ENCODE measurements at regions not wholly inside any gene's neighbourhood (a gene's known extent, or its start where the extent isn't known, plus 50 kb on each side); places are given as distances from the start of the nearest gene placed in this dataset.

DNA sequence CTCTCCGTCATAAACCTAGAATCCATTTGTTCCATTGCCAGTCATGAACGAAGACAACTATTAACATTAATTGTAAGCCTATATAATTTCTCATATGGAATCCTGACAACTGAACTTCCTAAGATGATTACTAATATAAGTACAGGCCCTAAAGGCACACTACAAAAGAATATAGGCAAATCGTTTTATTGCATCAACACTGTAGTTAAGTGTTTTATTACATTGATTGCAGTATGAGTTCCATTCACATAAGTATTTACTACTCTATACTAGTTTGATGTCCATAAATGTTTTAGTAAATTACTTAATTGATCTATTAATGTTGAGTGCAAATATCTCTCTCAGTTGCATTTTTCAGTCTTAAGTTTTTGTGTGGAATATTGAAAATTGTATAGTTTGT is 113.1 kb upstream of the SEMA3C start:
- CTCF ChIA-PET (ENCODE audit: partially characterized antibody), result no interaction called here
- intact Hi-C loops (cut with micrococcal nuclease), result no loop called here

DNA sequence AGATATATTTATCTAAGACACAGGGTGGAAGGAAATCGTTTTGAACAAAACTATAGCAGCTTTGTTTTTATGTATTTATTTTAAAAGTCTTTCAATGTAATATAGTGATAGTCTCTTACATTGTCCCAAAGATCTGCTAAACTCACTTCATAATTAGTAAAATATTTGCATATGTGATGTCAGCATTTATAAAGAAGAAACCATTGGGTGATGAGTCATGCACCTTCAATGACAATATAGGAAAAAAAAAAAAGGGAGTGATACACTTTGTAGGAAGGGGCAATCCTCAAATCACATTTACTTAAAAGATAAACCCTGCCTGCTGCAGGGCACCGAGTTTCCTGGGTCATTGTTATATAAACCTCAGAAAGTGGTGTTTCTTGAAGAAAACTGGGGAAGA is 112.4 kb upstream of the SEMA3C start:
- Mint-ChIP-seq H3K9me3 (peaks cover 0 to 10% (median 6%) of the 10 kb centered on the region in 8 donors), H3K4me3 (no peak overlapping the region), H3K4me1 (no peaks in the 10 kb centered on the region), H3K27me3 (no peaks in the 10 kb centered on the region), H3K36me3 (no peaks in the 10 kb centered on the region), H3K27ac (no peak overlapping the region)
- Histone ChIP-seq H3K27me3 (ENCODE audit: insufficient read depth, low read length) (no peaks in the 10 kb centered on the region), H3K27ac (ENCODE audit: low read depth, low read length) (no peak overlapping the region), H3K9me3 (ENCODE audit: control insufficient read depth in 1 of 2, low read length in 2 of 2) (no peaks in the 10 kb centered on the region), H3K4me3 (ENCODE audit: low read length in 2 of 2) (no peak overlapping the region), H3K36me3 (ENCODE audit: insufficient read depth, low read length) (no peaks in the 10 kb centered on the region), H3K4me1 (ENCODE audit: insufficient read depth, low read length) (no peaks in the 10 kb centered on the region)
- POLR2A ChIA-PET (ENCODE audit: partially characterized antibody), result no interaction called here
- intact Hi-C loops (cut with micrococcal nuclease), result no loop called here
- no peak for DNase-seq
- CTCF ChIA-PET (ENCODE audit: partially characterized antibody), result no interaction called here

More for the DNA sequence above, 113.1 kb upstream of the SEMA3C start:
- Mint-ChIP-seq H3K27me3 (no peaks in the 10 kb centered on the region), H3K27ac (no peak overlapping the region), H3K36me3 (no peaks in the 10 kb centered on the region), H3K4me1 (no peaks in the 10 kb centered on the region), H3K4me3 (no peak overlapping the region), H3K9me3 (peaks cover 0 to 12% (median 6%) of the 10 kb centered on the region in 8 donors)
- no peaks in the 10 kb centered on the region for H3K27me3 ChIP-seq (ENCODE audit: insufficient read depth, low read length)
- POLR2A ChIA-PET (ENCODE audit: partially characterized antibody), result no interaction called here
- no peak for DNase-seq
- H3K27ac ChIP-seq (ENCODE audit: low read depth, low read length), result no peak overlapping the region
- no peaks in the 10 kb centered on the region for H3K36me3 ChIP-seq (ENCODE audit: insufficient read depth, low read length)
- H3K9me3 ChIP-seq (ENCODE audit: control insufficient read depth in 1 of 2, low read length in 2 of 2), result no peaks in the 10 kb centered on the region
- no peaks in the 10 kb centered on the region for H3K4me1 ChIP-seq (ENCODE audit: insufficient read depth, low read length)
- no peak overlapping the region for H3K4me3 ChIP-seq (ENCODE audit: low read length in 2 of 2)

- H3K27ac ChIP-seq (ENCODE audit: low read depth, low read length), result no peak overlapping the region
- POLR2A ChIA-PET (ENCODE audit: partially characterized antibody), result no interaction called here
- no peak for DNase-seq
Measured at GRCh38 chr7:81030472-81030871, 111.6 kb upstream of the SEMA3C start.

GRCh38 chr7:81029511-81029910 is 110.7 kb upstream of the SEMA3C start:
- Histone ChIP-seq H3K4me3 (ENCODE audit: low read length in 2 of 2) (no peak overlapping the region), H3K27me3 (ENCODE audit: insufficient read depth, low read length) (no peaks in the 10 kb centered on the region), H3K27ac (ENCODE audit: low read depth, low read length) (no peak overlapping the region), H3K36me3 (ENCODE audit: insufficient read depth, low read length) (no peaks in the 10 kb centered on the region), H3K9me3 (ENCODE audit: control insufficient read depth in 1 of 2, low read length in 2 of 2) (no peaks in the 10 kb centered on the region), H3K4me1 (ENCODE audit: insufficient read depth, low read length) (no peaks in the 10 kb centered on the region)
- intact Hi-C loops (cut with micrococcal nuclease), result no loop called here
- H3K9me3 Mint-ChIP-seq, result peaks cover 0 to 7% (median 4%) of the 10 kb centered on the region in 8 donors
- no peak overlapping the region for H3K27ac Mint-ChIP-seq
- no peaks in the 10 kb centered on the region for H3K27me3 Mint-ChIP-seq
- DNase-seq, result no peak
- CTCF ChIA-PET (ENCODE audit: partially characterized antibody), result no interaction called here
- H3K4me1 Mint-ChIP-seq, result no peaks in the 10 kb centered on the region
- no peaks in the 10 kb centered on the region for H3K36me3 Mint-ChIP-seq
- POLR2A ChIA-PET (ENCODE audit: partially characterized antibody), result no interaction called here
- no peak overlapping the region for H3K4me3 Mint-ChIP-seq

More at GRCh38 chr7:81030472-81030871, 111.6 kb upstream of the SEMA3C start:
- intact Hi-C loops (cut with micrococcal nuclease), result no loop called here
- H3K4me1 ChIP-seq (ENCODE audit: insufficient read depth, low read length), result no peaks in the 10 kb centered on the region
- H3K27me3 ChIP-seq (ENCODE audit: insufficient read depth, low read length), result no peaks in the 10 kb centered on the region
- H3K36me3 ChIP-seq (ENCODE audit: insufficient read depth, low read length), result no peaks in the 10 kb centered on the region
- Mint-ChIP-seq H3K36me3 (no peaks in the 10 kb centered on the region), H3K4me1 (no peaks in the 10 kb centered on the region), H3K27ac (no peak overlapping the region), H3K4me3 (no peak overlapping the region), H3K9me3 (peaks cover 0 to 8% (median 6%) of the 10 kb centered on the region in 8 donors), H3K27me3 (no peaks in the 10 kb centered on the region)
- no peak overlapping the region for H3K4me3 ChIP-seq (ENCODE audit: low read length in 2 of 2)
- no peaks in the 10 kb centered on the region for H3K9me3 ChIP-seq (ENCODE audit: control insufficient read depth in 1 of 2, low read length in 2 of 2)
- CTCF ChIA-PET (ENCODE audit: partially characterized antibody), result no interaction called here

GRCh38 chr7:81025360-81025759 is 106.5 kb upstream of the SEMA3C start:
- ChIA-PET POLR2A (ENCODE audit: partially characterized antibody) (no interaction called here), CTCF (ENCODE audit: partially characterized antibody) (no interaction called here)
- Mint-ChIP-seq H3K9me3 (peaks cover 0 to 14% (median 6%) of the 10 kb centered on the region in 8 donors), H3K4me3 (no peak overlapping the region), H3K4me1 (no peaks in the 10 kb centered on the region), H3K27ac (no peak overlapping the region), H3K27me3 (no peaks in the 10 kb centered on the region), H3K36me3 (no peaks in the 10 kb centered on the region)
- Histone ChIP-seq H3K9me3 (ENCODE audit: control insufficient read depth in 1 of 2, low read length in 2 of 2) (no peaks in the 10 kb centered on the region), H3K27me3 (ENCODE audit: insufficient read depth, low read length) (no peaks in the 10 kb centered on the region), H3K27ac (ENCODE audit: low read depth, low read length) (no peak overlapping the region), H3K4me3 (ENCODE audit: low read length in 2 of 2) (no peak overlapping the region), H3K36me3 (ENCODE audit: insufficient read depth, low read length) (no peaks in the 10 kb centered on the region), H3K4me1 (ENCODE audit: insufficient read depth, low read length) (no peaks in the 10 kb centered on the region)
- intact Hi-C loops (cut with micrococcal nuclease), result no loop called here
- no peak for DNase-seq

GRCh38 chr7:81014908-81015307 is 96.1 kb upstream of the SEMA3C start:
- Mint-ChIP-seq H3K27ac (no peak overlapping the region), H3K27me3 (no peaks in the 10 kb centered on the region), H3K4me1 (no peaks in the 10 kb centered on the region), H3K4me3 (no peak overlapping the region), H3K36me3 (no peaks in the 10 kb centered on the region), H3K9me3 (peaks cover 3 to 15% (median 6%) of the 10 kb centered on the region in 8 donors)
- H3K9me3 ChIP-seq (ENCODE audit: control insufficient read depth in 1 of 2, low read length in 2 of 2), result no peaks in the 10 kb centered on the region
- H3K27me3 ChIP-seq (ENCODE audit: insufficient read depth, low read length), result no peaks in the 10 kb centered on the region
- intact Hi-C loops (cut with micrococcal nuclease), result no loop called here
- no peak overlapping the region for H3K27ac ChIP-seq (ENCODE audit: low read depth, low read length)
- no peak overlapping the region for H3K4me3 ChIP-seq (ENCODE audit: low read length in 2 of 2)
- no peaks in the 10 kb centered on the region for H3K4me1 ChIP-seq (ENCODE audit: insufficient read depth, low read length)
- ChIA-PET CTCF (ENCODE audit: partially characterized antibody) (no interaction called here), POLR2A (ENCODE audit: partially characterized antibody) (no interaction called here)
- no peak for DNase-seq
- H3K36me3 ChIP-seq (ENCODE audit: insufficient read depth, low read length), result no peaks in the 10 kb centered on the region

DNA sequence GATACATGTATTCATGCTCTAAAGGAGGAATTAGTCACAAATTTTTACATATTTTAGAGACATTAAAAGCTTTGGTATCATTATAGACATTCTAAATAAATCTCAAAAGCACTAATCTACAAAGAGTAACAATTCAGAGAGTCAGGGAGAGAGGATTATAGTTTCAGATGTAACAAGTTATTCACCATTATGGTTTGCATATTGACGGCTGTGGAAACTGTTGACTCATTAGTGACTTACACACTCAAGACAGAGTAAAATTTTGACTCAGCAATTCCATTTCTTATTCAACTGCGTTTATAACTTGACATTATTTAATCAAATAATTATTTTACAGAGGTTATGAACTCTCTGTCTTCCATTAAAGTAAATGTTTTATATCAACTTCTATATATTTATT is 95.4 kb upstream of the SEMA3C start:
- no peaks in the 10 kb centered on the region for H3K36me3 ChIP-seq (ENCODE audit: insufficient read depth, low read length)
- H3K4me3 ChIP-seq (ENCODE audit: low read length in 2 of 2), result no peak overlapping the region
- intact Hi-C loops (cut with micrococcal nuclease), result no loop called here
- H3K27ac Mint-ChIP-seq, result no peak overlapping the region
- no peak overlapping the region for H3K27ac ChIP-seq (ENCODE audit: low read depth, low read length)
- CTCF ChIA-PET (ENCODE audit: partially characterized antibody), result no interaction called here
- H3K36me3 Mint-ChIP-seq, result no peaks in the 10 kb centered on the region
- no peaks in the 10 kb centered on the region for H3K4me1 ChIP-seq (ENCODE audit: insufficient read depth, low read length)
- no peak for DNase-seq
- H3K4me1 Mint-ChIP-seq, result no peaks in the 10 kb centered on the region
- no peak overlapping the region for H3K4me3 Mint-ChIP-seq
- H3K27me3 Mint-ChIP-seq, result no peaks in the 10 kb centered on the region
- no peaks in the 10 kb centered on the region for H3K27me3 ChIP-seq (ENCODE audit: insufficient read depth, low read length)
- POLR2A ChIA-PET (ENCODE audit: partially characterized antibody), result no interaction called here
- H3K9me3 ChIP-seq (ENCODE audit: control insufficient read depth in 1 of 2, low read length in 2 of 2), result no peaks in the 10 kb centered on the region
- H3K9me3 Mint-ChIP-seq, result peaks cover 3 to 15% (median 6%) of the 10 kb centered on the region in 8 donors

GRCh38 chr7:81013083-81013817 is 94.4 kb upstream of the SEMA3C start:
- no peaks in the 10 kb centered on the region for H3K36me3 ChIP-seq (ENCODE audit: insufficient read depth, low read length)
- CTCF ChIA-PET (ENCODE audit: partially characterized antibody), result no interaction called here
- intact Hi-C loops (cut with micrococcal nuclease), result no loop called here

More at GRCh38 chr7:81013083-81013817, 94.4 kb upstream of the SEMA3C start:
- POLR2A ChIA-PET (ENCODE audit: partially characterized antibody), result no interaction called here
- no peak overlapping the region for H3K27ac ChIP-seq (ENCODE audit: low read depth, low read length)
- H3K27me3 Mint-ChIP-seq, result no peaks in the 10 kb centered on the region
- no peak overlapping the region for H3K4me3 Mint-ChIP-seq
- H3K27me3 ChIP-seq (ENCODE audit: insufficient read depth, low read length), result no peaks in the 10 kb centered on the region
- no peaks in the 10 kb centered on the region for H3K4me1 ChIP-seq (ENCODE audit: insufficient read depth, low read length)
- H3K27ac Mint-ChIP-seq, result no peak overlapping the region
- peaks cover 3 to 21% (median 9%) of the 10 kb centered on the region in 8 donors for H3K9me3 Mint-ChIP-seq
- H3K36me3 Mint-ChIP-seq, result no peaks in the 10 kb centered on the region
- no peaks in the 10 kb centered on the region for H3K4me1 Mint-ChIP-seq
- H3K4me3 ChIP-seq (ENCODE audit: low read length in 2 of 2), result no peak overlapping the region
- no peak for DNase-seq
- no peaks in the 10 kb centered on the region for H3K9me3 ChIP-seq (ENCODE audit: control insufficient read depth in 1 of 2, low read length in 2 of 2)

All from CD4-positive, alpha-beta memory T cell (primary cell).